Cardiac fibroblast (primary cell): ENCODE measurements at regions not wholly inside any gene's neighbourhood (a gene's known extent, or its start where the extent isn't known, plus 50 kb on each side); places are given as distances from the start of the nearest gene placed in this dataset.
A peak's percentile ranks its signal among the peaks of the same experiment; 100 is the strongest.

ENCODE experiments used
- DNase-seq, 2 donors: peaks; one replicate each; pipeline versions ENCODE4 v3.0.0 to v3.0.0-alpha.2; 2010; ENCODE audit warnings: low read depth in 2 of 2
- H3K4me3 ChIP-seq, 2 donors: replicated peaks in 1 of 2; 1 replicate in 1 of 2; 2 replicates in 1 of 2; pipeline ENCODE4 v1.5.1; 2011; ENCODE audit warnings: low read depth in 2 of 2, low read length in 2 of 2, mild to moderate bottlenecking in 2 of 2, moderate library complexity in 1 of 2
- TF ChIP-seq, protein P1 (sequence below): IDR thresholded peaks from one replicate; pipeline ENCODE4 v1.5.1; 2011; ENCODE audit warnings: low read depth, mild to moderate bottlenecking, low read length, inconsistent platforms

DNA sequence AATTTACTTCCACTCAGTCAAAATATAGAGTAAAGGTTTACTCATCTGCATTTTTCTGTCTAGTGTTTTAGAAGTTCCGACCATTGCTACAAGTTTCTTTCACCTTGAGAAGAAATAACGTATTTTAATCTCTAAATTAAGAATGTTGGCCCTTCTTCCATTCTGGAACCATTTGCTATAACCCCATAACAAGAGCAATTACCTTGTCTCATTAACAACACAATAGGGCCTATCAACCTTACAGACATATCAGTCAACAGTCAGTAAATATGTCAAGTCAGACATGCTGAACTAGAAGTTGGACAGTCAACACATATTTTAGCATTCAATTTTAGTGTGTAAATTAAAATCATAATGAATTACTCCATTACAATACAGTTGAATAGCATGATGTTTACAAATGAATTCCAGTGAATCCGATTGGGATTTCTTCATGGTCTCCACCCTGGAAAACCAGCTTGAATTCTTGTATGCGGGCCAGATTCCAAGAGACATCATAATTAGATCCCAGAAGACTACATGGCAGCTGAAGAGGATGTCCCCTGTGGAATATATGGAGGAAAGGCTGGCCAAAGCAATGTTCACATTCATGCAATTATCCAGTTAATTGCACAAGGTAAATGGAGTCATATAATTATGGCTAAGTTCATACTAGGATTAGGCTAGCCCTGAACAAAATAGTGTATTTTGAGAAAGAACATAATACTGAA, 196.2 kb upstream of the TARS1 start:
- TF ChIP-seq, protein P1, sequence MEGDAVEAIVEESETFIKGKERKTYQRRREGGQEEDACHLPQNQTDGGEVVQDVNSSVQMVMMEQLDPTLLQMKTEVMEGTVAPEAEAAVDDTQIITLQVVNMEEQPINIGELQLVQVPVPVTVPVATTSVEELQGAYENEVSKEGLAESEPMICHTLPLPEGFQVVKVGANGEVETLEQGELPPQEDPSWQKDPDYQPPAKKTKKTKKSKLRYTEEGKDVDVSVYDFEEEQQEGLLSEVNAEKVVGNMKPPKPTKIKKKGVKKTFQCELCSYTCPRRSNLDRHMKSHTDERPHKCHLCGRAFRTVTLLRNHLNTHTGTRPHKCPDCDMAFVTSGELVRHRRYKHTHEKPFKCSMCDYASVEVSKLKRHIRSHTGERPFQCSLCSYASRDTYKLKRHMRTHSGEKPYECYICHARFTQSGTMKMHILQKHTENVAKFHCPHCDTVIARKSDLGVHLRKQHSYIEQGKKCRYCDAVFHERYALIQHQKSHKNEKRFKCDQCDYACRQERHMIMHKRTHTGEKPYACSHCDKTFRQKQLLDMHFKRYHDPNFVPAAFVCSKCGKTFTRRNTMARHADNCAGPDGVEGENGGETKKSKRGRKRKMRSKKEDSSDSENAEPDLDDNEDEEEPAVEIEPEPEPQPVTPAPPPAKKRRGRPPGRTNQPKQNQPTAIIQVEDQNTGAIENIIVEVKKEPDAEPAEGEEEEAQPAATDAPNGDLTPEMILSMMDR: no peak
- H3K4me3 ChIP-seq: no peak overlapping the region
- DNase-seq: no peak

GRCh38 chr5:33254579-33254978, 186.2 kb upstream of the TARS1 start:
- TF ChIP-seq, protein P1: no peak
- H3K4me3 ChIP-seq: no peak overlapping the region
- no peak for DNase-seq

DNA sequence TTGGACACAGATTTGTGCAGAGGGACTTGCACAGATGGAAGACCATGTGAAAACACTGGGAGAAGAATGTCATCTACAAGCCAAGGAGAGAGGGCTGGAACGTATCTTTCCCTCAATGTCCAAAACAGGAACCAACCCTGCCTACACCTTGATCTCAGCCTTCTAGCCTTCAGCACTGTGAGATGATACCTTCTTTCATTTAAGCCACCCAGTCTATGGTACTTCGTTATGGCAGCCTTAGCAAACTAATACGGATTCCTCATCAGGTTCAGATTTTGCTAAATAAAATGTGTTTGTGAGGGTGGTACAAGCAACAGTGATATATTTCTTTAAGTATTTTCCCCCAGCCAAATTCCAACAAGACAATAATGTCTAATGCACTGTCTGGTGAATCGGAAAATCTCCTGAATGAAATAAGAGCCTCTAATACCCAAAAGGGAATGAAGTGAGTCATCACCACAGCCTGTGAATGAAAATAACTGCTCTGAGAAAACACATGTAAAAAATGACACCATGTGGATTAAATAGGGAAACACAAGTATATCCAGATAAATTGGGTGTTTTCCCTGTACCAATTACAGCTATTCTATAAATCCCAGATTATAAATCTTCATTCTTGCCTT, 182.8 kb upstream of the TARS1 start:
- TF ChIP-seq, protein P1: no peak
- peak; percentile 76 to 89 for DNase-seq
- no peak overlapping the region for H3K4me3 ChIP-seq

- TF ChIP-seq, protein P1: no peak
- no peak overlapping the region for H3K4me3 ChIP-seq
- peak in 1 of 2 donors; percentile 35 for DNase-seq
These were observed 182.2 kb upstream of the TARS1 start for GRCh38 chr5:33258553-33258952.

- H3K4me3 ChIP-seq: no peak overlapping the region
- TF ChIP-seq, protein P1: no peak
- peak in 1 of 2 donors; percentile 71 for DNase-seq
These were observed 180.7 kb upstream of the TARS1 start for GRCh38 chr5:33260098-33260497.

DNA sequence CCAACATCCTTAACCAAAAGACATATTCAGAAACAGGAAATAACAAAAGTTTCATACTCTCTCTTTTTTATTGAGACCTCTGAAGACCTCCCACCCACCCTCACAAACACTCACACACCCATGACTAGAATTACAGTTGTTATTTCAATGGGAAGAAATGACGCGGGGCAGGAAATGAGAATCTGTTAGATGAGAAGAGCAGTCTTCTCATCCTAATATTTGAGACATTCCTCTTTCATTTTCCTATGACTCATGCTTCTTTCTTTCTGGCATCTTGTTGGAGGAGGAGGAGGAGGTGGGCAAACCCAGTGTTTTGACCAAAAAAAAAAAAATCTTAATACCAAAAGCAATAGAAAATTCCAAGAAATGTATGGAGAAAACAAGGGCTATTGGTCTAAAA, 179.5 kb upstream of the TARS1 start:
- DNase-seq: peak; percentile 61 to 69
- H3K4me3 ChIP-seq: no peak overlapping the region
- TF ChIP-seq, protein P1: no peak
